Activated T-helper 1 cell treated with anti-CD3 and anti-CD28 coated beads, Interleukin-12 subunit alpha, Interleukin-12 subunit beta, Interleukin-2, Interleukin-4 antibody, amounts not matched to agents 30 ng/mL and 10 ng/mL and 1 ng/mL, durations not matched to agents 14 hours and 24 hours and 36 hours (primary cell): ENCODE measurements at regions not wholly inside any gene's neighbourhood (a gene's known extent, or its start where the extent isn't known, plus 50 kb on each side); places are given as distances from the start of the nearest gene placed in this dataset.

Source experiments
- DNase-seq: peaks from one replicate; pipeline ENCODE4 v3.0.0; 2021; ENCODE audit warnings: low spot score
- H3K27ac Mint-ChIP-seq: one replicate; pipeline ENCODE4 v1.8.0; 2021; ENCODE audit warnings: mild to moderate bottlenecking, mixed read lengths
- H3K27me3 Mint-ChIP-seq: one replicate; pipeline ENCODE4 v1.8.0; 2022; ENCODE audit warnings: mild to moderate bottlenecking, moderate library complexity, mixed read lengths; ENCODE audit not compliant: insufficient read depth
- H3K36me3 Mint-ChIP-seq: one replicate; pipeline ENCODE4 v1.8.0; 2021; ENCODE audit warnings: low read depth, mixed read lengths
- H3K4me1 Mint-ChIP-seq: one replicate; pipeline ENCODE4 v1.8.0; 2021; ENCODE audit warnings: low read depth, mixed read lengths
- H3K4me3 Mint-ChIP-seq: one replicate; pipeline ENCODE4 v1.8.0; 2021; ENCODE audit warnings: mild to moderate bottlenecking, moderate library complexity, mixed read lengths
- H3K9me3 Mint-ChIP-seq: one replicate; pipeline ENCODE4 v1.8.0; 2021; ENCODE audit warnings: mixed read lengths
- intact Hi-C: fragments of 100-400 bp; cut with micrococcal nuclease; formaldehyde crosslinking; loops from one replicate; pipeline ENCODE4 v1.15.1; 2024

GRCh38 chr18:78071776-78072175 lies 822.1 kb downstream of the GALR1 start:
- no peaks in the 10 kb centered on the region for H3K36me3 Mint-ChIP-seq
- intact Hi-C loops, result no loop called here
- H3K4me1 Mint-ChIP-seq, result no peaks in the 10 kb centered on the region
- no peak overlapping the region for H3K27ac Mint-ChIP-seq
- peaks cover 5% of the 10 kb centered on the region for H3K9me3 Mint-ChIP-seq
- H3K27me3 Mint-ChIP-seq, result no peaks in the 10 kb centered on the region
- no peak overlapping the region for H3K4me3 Mint-ChIP-seq
- DNase-seq, result no peak

GRCh38 chr18:78072375-78072774 lies 822.7 kb downstream of the GALR1 start:
- intact Hi-C loops, result no loop called here
- H3K36me3 Mint-ChIP-seq, result no peaks in the 10 kb centered on the region
- DNase-seq, result no peak

GRCh38 chr18:78073275-78073674 lies 823.6 kb downstream of the GALR1 start:
- H3K27me3 Mint-ChIP-seq, result no peaks in the 10 kb centered on the region
- no peaks in the 10 kb centered on the region for H3K4me1 Mint-ChIP-seq
- H3K36me3 Mint-ChIP-seq, result no peaks in the 10 kb centered on the region
- H3K9me3 Mint-ChIP-seq, result peaks cover 4% of the 10 kb centered on the region
- intact Hi-C loops, result no loop called here
- DNase-seq, result no peak
- no peak overlapping the region for H3K4me3 Mint-ChIP-seq
- H3K27ac Mint-ChIP-seq, result no peak overlapping the region

More at GRCh38 chr18:78072375-78072774, 822.7 kb downstream of the GALR1 start:
- Mint-ChIP-seq H3K4me1 (no peaks in the 10 kb centered on the region), H3K27me3 (no peaks in the 10 kb centered on the region), H3K27ac (no peak overlapping the region), H3K9me3 (peaks cover 5% of the 10 kb centered on the region), H3K4me3 (no peak overlapping the region)

- DNase-seq, result no peak
- H3K27me3 Mint-ChIP-seq, result no peaks in the 10 kb centered on the region
- no peak overlapping the region for H3K27ac Mint-ChIP-seq
- intact Hi-C loops, result no loop called here
- H3K4me1 Mint-ChIP-seq, result no peaks in the 10 kb centered on the region
- H3K4me3 Mint-ChIP-seq, result no peak overlapping the region
- H3K9me3 Mint-ChIP-seq, result no peaks in the 10 kb centered on the region
- no peaks in the 10 kb centered on the region for H3K36me3 Mint-ChIP-seq
Observed at GRCh38 chr18:78074400-78075020, 824.9 kb downstream of the GALR1 start.

GRCh38 chr18:78080081-78080480 lies 830.4 kb downstream of the GALR1 start:
- H3K9me3 Mint-ChIP-seq, result no peaks in the 10 kb centered on the region
- no peak for DNase-seq
- H3K4me3 Mint-ChIP-seq, result no peak overlapping the region
- no peak overlapping the region for H3K27ac Mint-ChIP-seq
- H3K4me1 Mint-ChIP-seq, result no peaks in the 10 kb centered on the region
- intact Hi-C loops, result no loop called here
- no peaks in the 10 kb centered on the region for H3K36me3 Mint-ChIP-seq
- H3K27me3 Mint-ChIP-seq, result no peaks in the 10 kb centered on the region

- intact Hi-C loops, result no loop called here
- Mint-ChIP-seq H3K27me3 (no peaks in the 10 kb centered on the region), H3K9me3 (no peaks in the 10 kb centered on the region), H3K4me1 (no peaks in the 10 kb centered on the region), H3K4me3 (no peak overlapping the region), H3K27ac (no peak overlapping the region), H3K36me3 (no peaks in the 10 kb centered on the region)
- no peak for DNase-seq
Observed at GRCh38 chr18:78080761-78081160, 831.1 kb downstream of the GALR1 start.

- Mint-ChIP-seq H3K36me3 (no peaks in the 10 kb centered on the region), H3K27me3 (no peaks in the 10 kb centered on the region), H3K9me3 (no peaks in the 10 kb centered on the region), H3K4me3 (no peak overlapping the region), H3K4me1 (no peaks in the 10 kb centered on the region), H3K27ac (no peak overlapping the region)
- intact Hi-C loops, result no loop called here
- no peak for DNase-seq
Observed at GRCh38 chr18:78082816-78083215, 833.2 kb downstream of the GALR1 start.

- Mint-ChIP-seq H3K36me3 (no peaks in the 10 kb centered on the region), H3K27me3 (no peaks in the 10 kb centered on the region)
Observed at GRCh38 chr18:78085241-78086185, 835.9 kb downstream of the GALR1 start.

GRCh38 chr18:78086931-78087330 lies 837.3 kb downstream of the GALR1 start:
- no peak for DNase-seq
- Mint-ChIP-seq H3K36me3 (no peaks in the 10 kb centered on the region), H3K4me3 (no peak overlapping the region), H3K9me3 (no peaks in the 10 kb centered on the region), H3K4me1 (no peaks in the 10 kb centered on the region), H3K27me3 (no peaks in the 10 kb centered on the region), H3K27ac (no peak overlapping the region)
- intact Hi-C loops, result no loop called here

More at GRCh38 chr18:78085241-78086185, 835.9 kb downstream of the GALR1 start:
- Mint-ChIP-seq H3K4me1 (no peaks in the 10 kb centered on the region), H3K9me3 (no peaks in the 10 kb centered on the region), H3K27ac (no peak overlapping the region), H3K4me3 (no peak overlapping the region)
- intact Hi-C loops, result no loop called here
- DNase-seq, result no peak

GRCh38 chr18:78087338-78087737 lies 837.7 kb downstream of the GALR1 start:
- Mint-ChIP-seq H3K4me3 (no peak overlapping the region), H3K4me1 (no peaks in the 10 kb centered on the region), H3K27me3 (no peaks in the 10 kb centered on the region)

GRCh38 chr18:78090584-78090983 lies 840.9 kb downstream of the GALR1 start:
- no peak for DNase-seq
- no peaks in the 10 kb centered on the region for H3K4me1 Mint-ChIP-seq
- no peak overlapping the region for H3K27ac Mint-ChIP-seq
- intact Hi-C loops, result no loop called here
- H3K27me3 Mint-ChIP-seq, result no peaks in the 10 kb centered on the region
- no peaks in the 10 kb centered on the region for H3K36me3 Mint-ChIP-seq
- H3K9me3 Mint-ChIP-seq, result no peaks in the 10 kb centered on the region
- no peak overlapping the region for H3K4me3 Mint-ChIP-seq

More at GRCh38 chr18:78087338-78087737, 837.7 kb downstream of the GALR1 start:
- Mint-ChIP-seq H3K27ac (no peak overlapping the region), H3K9me3 (no peaks in the 10 kb centered on the region), H3K36me3 (no peaks in the 10 kb centered on the region)
- no peak for DNase-seq
- intact Hi-C loops, result no loop called here

GRCh38 chr18:78092901-78093300 lies 843.3 kb downstream of the GALR1 start:
- intact Hi-C loops, result no loop called here
- Mint-ChIP-seq H3K27ac (no peak overlapping the region), H3K9me3 (peaks cover 7% of the 10 kb centered on the region), H3K4me1 (no peaks in the 10 kb centered on the region), H3K27me3 (no peaks in the 10 kb centered on the region), H3K36me3 (no peaks in the 10 kb centered on the region), H3K4me3 (no peak overlapping the region)
- no peak for DNase-seq

GRCh38 chr18:78099979-78100588 lies 850.4 kb downstream of the GALR1 start:
- no peak overlapping the region for H3K27ac Mint-ChIP-seq
- no peaks in the 10 kb centered on the region for H3K27me3 Mint-ChIP-seq
- H3K36me3 Mint-ChIP-seq, result no peaks in the 10 kb centered on the region
- no peak overlapping the region for H3K4me3 Mint-ChIP-seq
- peaks cover 7% of the 10 kb centered on the region for H3K9me3 Mint-ChIP-seq
- H3K4me1 Mint-ChIP-seq, result no peaks in the 10 kb centered on the region
- DNase-seq, result no peak
- intact Hi-C loops, result no loop called here
